ENCODE measurements at regions not wholly inside any gene's neighbourhood (a gene's known extent, or its start where the extent isn't known, plus 50 kb on each side); places are given as distances from the start of the nearest gene placed in this dataset.

- Histone ChIP-seq H3K27ac (ENCODE audit: low read depth, low read length, poor library complexity, severe bottlenecking) (no peak overlapping the region), H2AFZ (ENCODE audit: low read length) (no peak overlapping the region), H3K4me2 (ENCODE audit: low read length) (no peak overlapping the region), H3K9me2 (ENCODE audit: insufficient read depth, low read length) (no peaks in the 10 kb centered on the region), H3K79me2 (ENCODE audit: insufficient read depth, low read depth, low read length) (no peaks in the 10 kb centered on the region), H4K20me1 (ENCODE audit: insufficient read depth, low read length) (no peaks in the 10 kb centered on the region), H3K4me1 (ENCODE audit: insufficient read depth, low read length, poor library complexity, severe bottlenecking) (no peaks in the 10 kb centered on the region), H3K36me3 (ENCODE audit: insufficient read depth, low read length) (no peaks in the 10 kb centered on the region), H3K4me3 (ENCODE audit: low read depth, low read length, poor library complexity, severe bottlenecking) (no peak overlapping the region), H3K9me3 (ENCODE audit: low read length) (no peaks in the 10 kb centered on the region)
- TF ChIP-seq EZH2phosphoT487 (IDR thresholded peaks at IDR 0.05; ENCODE audit: borderline replicate concordance, low read depth, low read length) (no peak), CTCF (conservative IDR thresholded peaks at IDR 0.05; ENCODE audit: low read length) (no peak)
- POLR2A ChIA-PET, result no interaction called here
- BruUV-seq (replicated peaks), result no TSS peak
- DNase-seq (ENCODE audit: low spot score), result no peak
- intact Hi-C loops (cut with micrococcal nuclease; ENCODE audit: unreplicated experiment), result no loop called here
- CTCF ChIA-PET (ENCODE audit: unreplicated experiment), result no interaction called here
These were observed 77.4 kb upstream of the TMPRSS2 start for GRCh38 chr21:41585199-41585994.

- Histone ChIP-seq H4K20me1 (ENCODE audit: insufficient read depth, low read length) (no peaks in the 10 kb centered on the region), H3K9me2 (ENCODE audit: insufficient read depth, low read length) (no peaks in the 10 kb centered on the region), H3K36me3 (ENCODE audit: insufficient read depth, low read length) (no peaks in the 10 kb centered on the region), H3K4me3 (ENCODE audit: low read depth, low read length, poor library complexity, severe bottlenecking) (no peak overlapping the region), H3K4me1 (ENCODE audit: insufficient read depth, low read length, poor library complexity, severe bottlenecking) (no peaks in the 10 kb centered on the region), H3K9me3 (ENCODE audit: low read length) (no peaks in the 10 kb centered on the region), H3K4me2 (ENCODE audit: low read length) (no peak overlapping the region), H3K79me2 (ENCODE audit: insufficient read depth, low read depth, low read length) (no peaks in the 10 kb centered on the region), H2AFZ (ENCODE audit: low read length) (no peak overlapping the region), H3K27ac (ENCODE audit: low read depth, low read length, poor library complexity, severe bottlenecking) (no peak overlapping the region)
- intact Hi-C loops (cut with micrococcal nuclease; ENCODE audit: unreplicated experiment), result no loop called here
- DNase-seq (ENCODE audit: low spot score), result no peak
- ChIA-PET POLR2A (no interaction called here), CTCF (ENCODE audit: unreplicated experiment) (no interaction called here)
- BruUV-seq (replicated peaks), result no TSS peak
- no peak for TF ChIP-seq EZH2phosphoT487 (IDR thresholded peaks at IDR 0.05; ENCODE audit: borderline replicate concordance, low read depth, low read length)
- no peak for TF ChIP-seq CTCF (conservative IDR thresholded peaks at IDR 0.05; ENCODE audit: low read length)
These were observed 76.7 kb upstream of the TMPRSS2 start for GRCh38 chr21:41584603-41585176.

- ChIA-PET POLR2A (no interaction called here), CTCF (ENCODE audit: unreplicated experiment) (no interaction called here)
- BruUV-seq (replicated peaks), result no TSS peak
These were observed 75.4 kb upstream of the TMPRSS2 start for GRCh38 chr21:41583274-41583790.

More at GRCh38 chr21:41583274-41583790, 75.4 kb upstream of the TMPRSS2 start:
- Histone ChIP-seq H3K4me3 (ENCODE audit: low read depth, low read length, poor library complexity, severe bottlenecking) (no peak overlapping the region), H2AFZ (ENCODE audit: low read length) (no peak overlapping the region), H4K20me1 (ENCODE audit: insufficient read depth, low read length) (no peaks in the 10 kb centered on the region), H3K27ac (ENCODE audit: low read depth, low read length, poor library complexity, severe bottlenecking) (no peak overlapping the region), H3K4me1 (ENCODE audit: insufficient read depth, low read length, poor library complexity, severe bottlenecking) (no peaks in the 10 kb centered on the region), H3K9me3 (ENCODE audit: low read length) (peaks cover 6% of the 10 kb centered on the region), H3K36me3 (ENCODE audit: insufficient read depth, low read length) (no peaks in the 10 kb centered on the region), H3K4me2 (ENCODE audit: low read length) (no peak overlapping the region), H3K9me2 (ENCODE audit: insufficient read depth, low read length) (no peaks in the 10 kb centered on the region), H3K79me2 (ENCODE audit: insufficient read depth, low read depth, low read length) (no peaks in the 10 kb centered on the region)
- intact Hi-C loops (cut with micrococcal nuclease; ENCODE audit: unreplicated experiment), result no loop called here
- no peak for DNase-seq (ENCODE audit: low spot score)
- no peak for TF ChIP-seq EZH2phosphoT487 (IDR thresholded peaks at IDR 0.05; ENCODE audit: borderline replicate concordance, low read depth, low read length)
- no peak for TF ChIP-seq CTCF (conservative IDR thresholded peaks at IDR 0.05; ENCODE audit: low read length)
